Breast epithelium (tissue), 3 donors: ENCODE measurements at regions not wholly inside any gene's neighbourhood (a gene's known extent, or its start where the extent isn't known, plus 50 kb on each side); places are given as distances from the start of the nearest gene placed in this dataset.

Experiments
- CTCF ChIP-seq, 3 donors: fragments of 450-650 bp; IDR thresholded peaks; one replicate each; pipeline ENCODE4 v1.5.1; 2016 to 2017; ENCODE audit warnings: antibody characterized with exemption in 3 of 3, mild to moderate bottlenecking in 3 of 3, moderate library complexity in 3 of 3
- POLR2A ChIP-seq: fragments of 450-650 bp; IDR thresholded peaks from one replicate; pipeline ENCODE4 v1.6.1; 2016; ENCODE audit warnings: antibody characterized with exemption, mild to moderate bottlenecking, moderate library complexity
- POLR2AphosphoS5 ChIP-seq, 3 donors: sonication (generic); formaldehyde crosslinking; IDR thresholded peaks; one replicate each; pipeline ENCODE4 v1.6.1; 2017; ENCODE audit warnings: antibody characterized with exemption in 3 of 3

DNA sequence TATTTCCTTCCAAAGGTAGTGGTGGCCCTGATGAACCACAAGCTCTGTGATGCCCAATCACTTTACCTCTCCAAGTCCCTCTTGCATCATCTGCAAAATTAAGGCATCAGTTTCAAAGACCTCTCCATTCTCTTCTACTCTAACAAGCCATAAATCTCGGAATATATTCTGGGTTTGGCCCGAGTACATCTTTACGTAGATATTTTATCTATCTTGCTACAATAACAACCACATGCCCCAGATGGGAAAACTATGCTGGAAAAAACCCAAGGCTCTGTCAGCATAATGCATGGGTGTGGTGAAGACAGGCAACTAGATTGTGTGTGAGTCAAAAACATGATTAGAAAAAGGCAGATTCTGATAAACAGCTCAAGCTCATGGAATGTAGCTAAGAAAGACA lies 228.2 kb upstream of the BLID start:
- TF ChIP-seq POLR2A (no peak), CTCF (IDR thresholded peaks at IDR 0.05) (no peak), POLR2AphosphoS5 (IDR thresholded peaks at IDR 0.05) (no peak)
